NCI-H2107 treated with DMSO at 0.1 percent for 48 hours (cell line): ENCODE measurements at regions not wholly inside any gene's neighbourhood (a gene's known extent, or its start where the extent isn't known, plus 50 kb on each side); places are given as distances from the start of the nearest gene placed in this dataset.
"Not testable (repeated sequence)": the region's sequence is repeated elsewhere in the genome, so short reads cannot be mapped to it uniquely, and the experiment has no call there.

Experiments used
- DNase-seq: peaks from one replicate; lab custom pipeline; 2025; ENCODE audit not compliant: unreplicated experiment; lab: John Stamatoyannopoulos, UW

DNA sequence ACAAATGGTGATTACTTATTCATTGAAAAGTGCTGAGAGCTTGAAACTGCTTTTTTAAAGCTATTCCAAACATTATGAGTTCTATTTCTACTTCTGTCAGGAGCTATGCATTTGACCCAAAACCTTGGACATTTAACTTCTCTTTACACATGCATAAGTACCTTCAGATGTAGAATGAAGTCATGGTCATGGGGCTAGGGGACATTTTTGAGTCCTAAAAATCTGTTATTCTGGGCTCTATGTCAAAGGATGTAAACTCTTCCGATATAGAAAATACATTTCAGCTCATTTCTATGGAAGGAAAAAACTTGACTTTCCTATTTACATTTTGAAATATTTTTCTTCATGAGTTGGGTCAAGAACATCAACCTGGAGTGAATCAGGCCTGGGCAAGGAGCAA, 179.5 kb upstream of the CXCL12 start:
- no peak for DNase-seq

GRCh38 chr10:44564790-44565189, 179.9 kb upstream of the CXCL12 start:
- no peak for DNase-seq

DNA sequence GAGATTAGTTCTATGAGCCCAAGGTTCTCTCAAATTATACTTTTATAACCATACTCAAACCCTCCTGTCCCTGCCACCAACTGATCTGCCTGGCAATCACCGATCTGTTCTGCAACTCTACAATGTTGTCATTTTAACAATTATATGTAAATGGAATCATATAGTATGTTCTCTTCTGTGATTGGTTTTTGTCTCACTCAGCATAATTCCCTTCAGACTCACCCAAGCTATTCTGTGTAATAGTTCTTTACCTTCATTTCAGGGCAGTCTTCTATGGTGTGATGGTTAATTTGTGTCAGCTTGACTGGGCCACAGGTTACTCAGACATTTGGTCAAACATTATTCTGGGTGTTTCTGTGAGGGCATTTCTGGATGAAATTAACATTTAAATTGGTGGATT, 181.9 kb upstream of the CXCL12 start:
- DNase-seq, result no peak

DNA sequence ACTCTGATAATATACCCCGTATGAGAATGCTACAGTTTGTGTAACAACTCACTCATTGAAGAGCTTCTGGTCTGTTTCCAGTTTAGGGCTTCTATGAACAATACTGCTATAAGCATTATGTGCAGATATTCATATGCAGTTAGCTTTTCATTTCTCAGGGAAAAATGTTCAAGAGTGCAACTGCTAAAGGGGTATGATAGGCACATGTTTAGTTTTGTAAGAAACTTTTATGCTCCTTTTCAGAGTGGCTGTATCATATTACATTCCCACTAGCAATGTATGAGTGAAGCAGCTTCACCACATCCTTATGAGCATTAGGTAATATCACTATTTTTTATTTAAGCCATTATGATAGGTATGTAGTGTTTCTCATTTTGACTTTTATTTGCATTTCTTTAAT, 182.6 kb upstream of the CXCL12 start:
- DNase-seq, result no peak

DNA sequence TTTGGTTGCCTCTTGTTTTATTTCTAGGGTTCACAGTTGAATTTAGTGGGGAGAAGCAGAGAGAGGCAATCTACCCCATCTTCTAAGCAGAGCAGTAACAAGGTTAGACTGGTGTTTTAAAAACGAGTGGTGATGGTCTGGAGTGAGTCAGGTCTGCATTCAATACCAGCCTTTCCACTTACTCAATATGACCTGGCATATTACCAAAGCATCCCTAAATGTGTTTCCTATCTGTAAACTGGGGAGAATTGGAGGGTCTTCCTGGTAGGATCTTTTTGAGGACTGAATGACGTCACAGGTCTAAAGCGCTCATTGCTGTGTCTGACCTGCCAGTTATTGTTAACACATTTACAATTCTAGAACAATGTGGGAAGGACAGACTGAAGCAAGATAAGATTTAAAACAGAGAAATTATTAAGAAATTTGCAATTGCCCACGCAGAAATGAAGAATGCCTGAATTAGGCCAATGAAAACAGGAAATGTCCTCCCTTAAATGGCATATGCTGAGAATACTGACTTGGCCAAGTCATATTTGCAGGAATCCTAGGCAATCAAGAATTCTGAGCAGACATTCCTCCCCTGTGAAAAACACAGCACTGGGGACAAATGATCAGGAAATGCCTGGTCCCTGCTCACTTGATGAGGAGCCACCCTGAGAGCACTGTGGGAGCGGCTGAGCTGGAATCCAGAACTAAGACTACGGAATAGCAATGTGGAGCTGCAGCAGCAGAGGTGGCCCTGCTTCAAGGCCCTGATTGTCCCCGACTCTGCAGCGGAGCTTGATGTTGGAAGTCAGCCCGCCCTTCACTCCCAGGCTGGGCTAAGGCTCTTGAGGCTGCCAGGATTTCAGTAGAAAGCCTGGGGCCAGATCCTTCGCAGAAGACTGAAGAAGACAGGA, 184.5 kb upstream of the CXCL12 start:
- DNase-seq, result no peak

- DNase-seq, result no peak
Measured at GRCh38 chr10:44571701-44572100, 186.8 kb upstream of the CXCL12 start.

DNA sequence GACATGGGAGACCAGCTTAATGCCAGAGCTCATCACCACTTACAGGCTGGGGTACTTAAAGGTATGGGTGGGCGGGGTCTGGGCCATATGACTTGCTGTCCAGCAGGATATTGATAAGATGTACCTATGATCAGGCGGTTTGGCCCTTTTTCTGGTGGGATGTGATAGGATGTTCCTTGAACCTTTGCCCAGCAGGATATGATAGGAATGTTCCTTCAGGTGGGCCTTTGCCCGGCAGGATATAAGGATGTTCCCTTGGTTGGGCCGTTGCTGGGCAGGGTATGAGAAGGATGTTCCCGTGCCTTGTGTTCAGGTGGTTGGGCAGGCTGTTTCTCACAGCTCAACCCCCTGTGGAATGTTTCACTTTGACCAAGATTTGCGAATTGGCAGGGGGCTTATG, 187.2 kb upstream of the CXCL12 start:
- no peak for DNase-seq

GRCh38 chr10:44573821-44574220, 188.9 kb upstream of the CXCL12 start:
- no peak for DNase-seq

DNA sequence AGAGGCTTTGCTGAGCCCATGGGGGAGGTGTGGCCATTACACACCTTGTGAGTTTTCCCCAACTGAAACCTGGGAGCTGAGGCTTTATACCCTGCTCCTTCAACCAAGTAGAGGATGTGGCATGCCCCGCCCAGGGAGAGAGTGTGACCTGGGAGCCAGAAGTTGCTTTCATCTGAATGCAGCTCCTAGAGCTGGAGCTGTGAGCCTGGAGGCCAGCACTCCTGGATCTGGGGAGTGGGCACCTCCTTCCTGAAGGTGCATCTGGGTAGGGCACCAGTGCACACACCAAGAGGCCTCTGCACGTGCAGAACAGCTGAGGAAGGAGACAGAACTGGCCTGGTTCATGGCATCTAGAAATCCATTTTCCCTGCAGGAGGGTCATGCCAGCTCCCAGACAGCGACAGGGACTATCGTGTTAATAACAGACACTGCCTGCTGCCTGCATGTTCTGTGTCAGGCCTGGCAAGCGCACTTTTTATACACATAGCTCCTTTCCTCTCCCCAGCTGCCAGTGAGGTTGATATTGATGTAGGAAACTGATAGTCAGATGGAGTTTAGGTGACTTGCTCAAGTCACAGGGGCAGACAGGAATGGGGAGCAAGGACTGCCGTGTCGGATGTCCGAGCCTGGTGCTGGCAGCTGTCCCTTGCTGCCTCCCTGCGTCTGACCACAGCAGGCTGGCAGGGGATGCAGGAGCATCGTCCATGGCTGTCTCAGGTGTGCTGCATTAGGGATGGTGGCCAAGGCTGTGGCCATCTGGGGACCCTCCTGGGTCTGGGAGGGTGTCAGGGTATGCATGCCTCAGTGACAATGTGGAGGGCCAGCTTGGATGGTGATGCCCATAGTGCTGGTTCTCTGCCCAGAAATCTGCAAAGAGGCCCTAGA, 189.9 kb upstream of the CXCL12 start:
- no peak for DNase-seq

GRCh38 chr10:44575601-44576380, 190.9 kb upstream of the CXCL12 start:
- no peak for DNase-seq

DNA sequence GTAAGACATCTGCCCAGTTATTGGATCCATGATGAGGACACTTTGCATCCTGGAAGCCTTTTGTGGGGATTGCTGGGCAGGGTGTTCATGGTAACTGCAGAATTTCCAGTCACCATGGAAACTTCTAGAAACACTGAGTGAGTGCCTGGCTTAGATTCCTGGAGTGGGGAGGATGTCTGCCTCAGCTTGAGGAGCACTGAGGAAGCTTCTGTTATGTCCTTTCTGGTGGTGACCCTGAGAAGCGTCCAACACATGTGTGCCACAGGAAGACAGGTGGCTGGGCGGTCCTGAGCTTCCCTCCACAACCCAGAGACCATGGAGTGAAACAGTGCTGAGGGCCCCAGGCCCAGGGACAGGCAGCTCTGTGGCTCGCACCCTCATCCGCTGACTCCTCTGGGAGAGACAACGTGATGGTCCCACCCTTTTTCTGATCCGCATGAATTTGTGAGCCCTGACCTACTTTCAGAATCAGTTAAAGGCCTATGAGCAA, 191.8 kb upstream of the CXCL12 start:
- DNase-seq, result no peak

DNA sequence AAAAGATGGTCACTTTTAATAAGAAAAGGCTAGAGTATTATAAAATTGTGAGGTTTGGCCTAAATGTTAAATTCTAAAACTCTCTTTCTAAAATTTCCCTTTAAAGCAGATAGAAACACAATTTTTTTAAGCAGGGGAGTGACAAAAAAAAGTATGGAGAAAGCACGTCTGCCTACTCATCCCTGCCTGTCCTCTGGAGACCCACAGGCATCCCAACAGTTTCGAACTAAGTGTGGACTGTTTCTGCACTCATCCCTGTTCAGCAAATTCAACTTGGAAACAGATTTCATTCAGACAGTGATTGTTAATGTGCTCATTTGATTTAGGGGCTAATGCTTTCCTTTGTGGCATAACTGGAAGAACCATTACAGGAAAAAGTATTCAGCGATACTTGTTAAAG, 192.6 kb upstream of the CXCL12 start:
- no peak for DNase-seq

DNA sequence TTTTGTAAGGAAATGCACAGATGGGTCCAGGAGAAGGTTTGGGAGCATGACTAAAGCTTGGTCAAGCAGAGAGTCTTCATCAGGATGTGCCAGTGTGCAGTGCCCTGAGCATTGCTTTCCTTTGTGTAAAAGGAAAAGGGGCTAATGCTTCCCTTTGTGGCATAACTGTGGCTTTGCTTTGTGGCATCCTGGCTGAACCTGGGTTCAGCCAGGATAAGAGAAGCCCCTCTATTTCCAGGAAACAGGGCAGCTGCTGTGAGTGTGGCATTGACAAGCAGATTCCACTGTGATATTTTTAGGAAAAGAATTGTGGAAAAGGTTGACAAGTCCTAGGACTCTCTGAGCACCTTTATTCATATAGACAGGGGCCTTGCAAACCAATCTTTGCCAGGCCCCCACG, 193.4 kb upstream of the CXCL12 start:
- no peak for DNase-seq

- DNase-seq, result not testable (repeated sequence)
Measured at GRCh38 chr10:44578963-44579362, 194.1 kb upstream of the CXCL12 start.

DNA sequence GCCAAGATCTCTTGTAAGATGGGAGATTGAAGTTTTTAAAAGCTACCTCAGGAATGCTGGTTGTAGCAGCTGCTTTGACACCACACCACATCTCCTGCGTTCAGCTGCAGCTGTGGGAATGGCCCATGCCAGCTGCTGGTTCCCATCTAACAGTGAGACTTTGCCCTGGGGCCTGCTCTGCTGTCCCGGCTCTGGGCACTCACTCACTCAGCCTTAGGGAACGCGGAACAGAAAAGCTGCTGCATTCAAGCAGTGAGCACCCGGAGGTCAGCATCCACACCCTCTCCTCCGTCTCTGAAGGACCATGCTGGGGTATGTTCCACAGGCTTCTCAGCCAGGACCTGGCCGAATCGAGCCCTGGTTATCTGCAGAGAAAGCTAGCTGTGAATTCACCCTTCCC, 197.1 kb upstream of the CXCL12 start:
- DNase-seq, result no peak

GRCh38 chr10:44587488-44588318, 202.8 kb upstream of the CXCL12 start:
- DNase-seq, result no peak

DNA sequence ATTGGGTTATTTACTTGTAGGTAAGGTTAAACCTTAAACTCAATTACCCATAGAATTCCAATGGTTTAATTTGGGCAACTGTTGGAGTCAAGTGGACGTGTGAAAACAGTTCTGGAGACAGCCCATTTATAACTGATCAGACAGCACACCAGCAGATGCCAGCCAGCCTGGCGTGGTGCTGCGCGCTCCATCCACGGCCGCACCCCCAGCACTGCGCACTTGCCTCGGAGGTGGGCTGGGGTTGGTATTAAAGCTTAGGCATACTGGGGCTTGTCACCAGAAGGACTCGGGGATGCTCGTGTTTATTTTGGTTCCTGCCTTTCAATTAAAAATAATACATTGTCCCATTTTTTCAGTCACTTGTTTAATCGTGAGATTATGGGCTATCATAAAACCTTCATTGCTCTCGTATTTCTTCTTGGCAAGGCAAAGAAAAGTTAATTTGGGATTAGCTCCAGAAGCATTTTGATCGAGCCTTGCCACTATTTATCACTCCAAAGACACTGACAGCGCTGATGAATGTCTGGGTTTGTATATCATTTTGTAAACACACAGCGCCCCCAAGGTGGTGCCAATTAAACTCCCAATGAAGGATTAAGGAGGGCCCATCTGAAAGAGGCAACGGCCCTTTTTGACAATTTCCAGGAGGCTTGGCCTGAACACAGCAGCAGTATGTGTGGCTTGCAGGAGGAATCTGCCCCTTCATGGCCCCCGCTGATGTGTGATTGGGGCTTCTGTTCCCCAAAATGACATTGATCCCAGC, 204.5 kb upstream of the CXCL12 start:
- DNase-seq, result no peak

- no peak for DNase-seq
Measured at GRCh38 chr10:44589944-44590449, 205.1 kb upstream of the CXCL12 start.

GRCh38 chr10:44591911-44592310, 207.0 kb upstream of the CXCL12 start:
- DNase-seq, result no peak
